ENCODE measurements at regions not wholly inside any gene's neighbourhood (a gene's known extent, or its start where the extent isn't known, plus 50 kb on each side); places are given as distances from the start of the nearest gene placed in this dataset.

DNA sequence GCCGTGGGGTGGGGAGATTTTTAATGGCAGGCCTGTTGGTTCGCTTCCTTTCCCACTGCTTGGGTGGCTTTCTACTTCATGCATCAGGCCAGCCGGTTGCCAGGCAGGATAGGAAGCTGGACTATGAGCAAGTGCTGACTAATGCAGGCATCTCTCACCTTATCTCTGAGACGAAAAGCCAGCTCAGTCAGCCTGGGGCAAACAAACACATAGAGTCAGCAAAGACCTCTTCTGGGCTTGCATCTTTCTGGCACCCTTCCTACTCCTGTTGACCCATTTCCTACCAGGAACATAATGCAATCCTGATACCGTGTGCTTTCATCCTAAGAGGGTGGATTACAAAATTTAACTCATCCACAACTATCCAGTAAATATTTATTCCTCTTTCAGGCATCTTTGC lies 416.6 kb upstream of the MEX3C start:
- DNase-seq: no peak

DNA sequence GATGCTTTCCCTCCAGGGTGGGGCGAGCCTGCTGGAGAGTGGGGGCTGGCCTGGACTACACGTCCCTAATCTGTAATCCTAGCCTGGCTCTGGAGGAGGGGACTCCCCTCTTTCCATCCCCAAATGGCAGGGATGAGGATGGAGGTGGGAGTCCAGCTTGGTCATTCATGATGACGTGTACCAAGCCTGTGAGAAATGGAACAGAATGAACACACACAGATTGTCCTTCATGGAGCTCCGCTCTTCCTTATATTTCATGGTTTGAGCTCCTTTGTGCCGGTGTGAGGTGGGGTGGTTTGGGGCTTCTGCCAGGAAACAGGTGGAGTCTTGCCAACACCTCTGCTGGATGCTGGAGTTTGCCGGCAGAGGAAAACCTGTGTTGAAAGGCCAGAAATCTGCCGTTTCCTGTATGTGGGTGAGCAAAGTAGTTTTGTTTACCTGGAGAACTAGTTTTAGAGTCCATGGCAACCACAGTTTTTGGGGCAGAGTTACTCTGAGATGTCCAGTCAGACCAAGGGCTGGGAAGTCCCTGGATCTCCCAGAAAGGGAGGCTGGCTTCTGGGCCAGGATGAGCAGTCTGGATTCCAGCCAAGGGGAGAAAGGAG lies 417.6 kb upstream of the MEX3C start:
- no peak for DNase-seq

DNA sequence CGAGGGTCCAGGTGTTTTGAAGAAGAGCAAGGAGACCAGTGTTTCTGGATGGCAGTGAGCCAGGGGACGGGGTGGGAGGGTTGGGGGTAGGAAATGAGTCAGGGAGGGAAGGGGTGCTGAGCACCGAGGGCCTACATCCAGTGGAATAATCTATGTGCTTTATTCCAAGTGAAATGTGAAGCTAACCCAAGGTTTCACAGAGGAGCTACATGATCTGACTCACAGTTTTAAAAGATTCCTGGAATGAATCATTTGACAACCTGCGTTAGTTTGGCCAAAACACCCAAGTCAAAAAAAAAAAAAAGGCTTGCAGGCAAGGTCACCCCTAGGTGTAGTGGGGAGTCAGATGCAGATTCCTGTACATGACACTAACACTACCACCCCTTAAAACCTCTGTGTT lies 419.7 kb upstream of the MEX3C start:
- no peak for DNase-seq

DNA sequence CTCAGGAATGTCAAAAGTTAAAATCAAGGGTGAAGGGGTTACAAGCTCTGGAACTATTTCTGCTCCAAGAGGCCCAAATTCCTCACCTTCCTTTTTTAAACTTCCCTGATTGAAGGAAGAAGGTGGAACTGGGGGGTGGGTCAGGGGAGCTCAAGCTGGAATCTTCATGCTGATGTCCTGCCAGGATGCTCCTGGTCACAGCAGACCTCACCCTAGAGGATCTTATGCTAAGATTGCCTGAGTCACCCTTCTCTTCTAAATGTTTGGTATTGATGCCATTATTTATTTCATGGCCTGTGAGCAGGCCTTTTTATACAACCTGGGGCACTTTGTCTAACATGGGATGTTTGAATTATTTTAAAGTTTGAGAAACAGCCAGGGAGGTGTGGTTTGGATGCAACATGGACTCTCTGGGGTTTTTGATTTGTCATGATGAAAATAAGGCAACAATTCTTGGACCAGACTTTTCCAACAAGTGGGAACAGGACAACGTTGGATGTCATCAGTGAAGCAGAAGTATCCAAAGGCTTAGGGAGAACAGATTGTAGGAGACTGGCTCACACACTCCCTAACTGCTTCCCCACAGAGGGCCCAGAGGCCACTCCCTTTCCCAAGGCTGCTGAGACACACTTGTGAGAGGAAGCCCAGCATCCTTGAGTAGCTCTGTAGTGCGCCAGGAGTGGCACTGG lies 420.2 kb upstream of the MEX3C start:
- no peak for DNase-seq

DNA sequence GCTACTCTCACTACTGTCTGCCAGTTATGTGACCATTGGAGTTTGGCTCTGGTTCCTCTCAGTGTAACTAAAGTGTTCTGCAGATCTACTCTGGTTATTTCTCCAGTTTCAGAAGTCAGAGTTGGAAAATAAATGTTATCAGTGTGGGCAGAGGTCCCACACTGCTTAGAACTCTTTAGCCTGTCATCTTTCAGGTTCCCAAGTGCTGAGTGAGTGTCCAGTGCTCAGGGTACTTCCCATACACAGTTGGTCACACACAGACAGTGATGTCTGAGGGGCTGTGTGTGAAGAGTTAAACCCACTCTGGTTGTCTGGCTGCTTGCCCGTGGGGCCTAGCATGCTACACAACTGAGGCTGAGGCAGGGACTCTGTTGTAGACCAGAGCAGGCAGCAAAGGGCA lies 421.8 kb upstream of the MEX3C start:
- DNase-seq: no peak

DNA sequence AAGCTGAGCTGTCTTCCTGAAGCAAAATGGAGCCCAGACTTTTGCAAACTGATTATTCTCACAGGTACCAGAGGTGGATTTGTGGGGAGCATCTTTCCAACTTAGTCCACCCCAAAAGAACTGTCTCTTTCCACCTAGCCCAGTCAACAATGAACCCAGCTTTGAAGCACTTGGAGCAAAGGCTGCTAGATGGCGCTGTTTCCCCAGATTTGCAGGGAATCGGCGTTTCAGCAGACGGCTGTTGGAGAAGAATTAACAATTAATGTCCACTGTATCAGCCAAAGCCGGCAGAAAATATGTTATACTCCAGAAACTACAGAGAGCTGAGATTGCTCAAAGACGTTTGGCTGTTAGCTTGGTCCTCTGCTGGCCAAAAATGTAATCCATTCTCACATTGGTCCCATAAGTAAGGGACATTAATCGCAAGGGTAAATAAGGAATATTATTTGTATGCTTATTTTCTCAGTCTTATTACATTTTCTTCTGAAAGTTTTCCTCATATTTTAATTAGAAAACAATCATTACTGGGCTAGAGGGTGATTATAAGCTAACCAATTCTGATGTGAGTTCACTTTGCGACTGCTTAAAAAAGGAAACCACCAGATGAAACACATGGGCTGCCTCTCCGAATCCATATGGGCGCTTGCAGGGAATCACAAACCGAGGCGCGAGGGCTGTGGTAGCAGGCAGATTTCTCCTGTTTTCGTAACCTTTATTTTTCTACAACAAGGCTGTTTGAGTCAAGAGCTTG lies 423.8 kb upstream of the MEX3C start:
- no peak for DNase-seq

DNA sequence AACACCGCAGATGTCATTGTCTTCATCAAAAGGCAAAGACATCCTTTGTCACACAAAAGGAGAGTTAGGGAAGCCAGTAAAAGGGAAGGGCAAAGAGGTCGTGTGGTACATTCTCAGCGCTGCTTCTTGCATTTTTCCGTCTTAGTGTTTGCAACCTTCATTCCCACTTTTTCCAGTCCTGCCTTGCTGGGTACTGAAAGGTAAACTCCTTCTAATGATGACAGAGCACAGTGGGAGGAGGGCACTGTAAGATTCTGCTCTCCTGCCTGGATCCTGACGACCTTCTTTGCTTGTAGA lies 424.3 kb upstream of the MEX3C start:
- DNase-seq: no peak

DNA sequence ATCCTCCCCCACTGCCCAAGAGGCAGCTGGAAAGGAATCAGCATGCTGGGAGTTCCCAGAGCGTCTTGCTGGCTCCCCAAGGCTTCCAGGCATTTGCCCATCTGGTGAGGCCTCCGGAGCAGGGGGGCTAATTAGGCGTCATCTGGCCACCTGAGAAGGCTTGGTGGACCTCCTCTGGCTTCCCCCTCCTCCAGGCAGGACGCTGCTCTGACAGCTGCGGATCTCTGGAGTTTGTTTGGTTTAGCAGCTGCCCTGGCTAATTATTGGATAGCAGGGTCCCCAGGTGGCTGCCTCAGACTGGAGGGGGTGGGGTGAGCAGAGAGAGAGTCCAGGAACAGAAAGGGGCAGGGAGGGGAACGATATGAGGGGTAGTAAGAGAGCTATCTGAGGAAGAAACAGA lies 425.2 kb upstream of the MEX3C start:
- DNase-seq: peak; percentile 4

DNA sequence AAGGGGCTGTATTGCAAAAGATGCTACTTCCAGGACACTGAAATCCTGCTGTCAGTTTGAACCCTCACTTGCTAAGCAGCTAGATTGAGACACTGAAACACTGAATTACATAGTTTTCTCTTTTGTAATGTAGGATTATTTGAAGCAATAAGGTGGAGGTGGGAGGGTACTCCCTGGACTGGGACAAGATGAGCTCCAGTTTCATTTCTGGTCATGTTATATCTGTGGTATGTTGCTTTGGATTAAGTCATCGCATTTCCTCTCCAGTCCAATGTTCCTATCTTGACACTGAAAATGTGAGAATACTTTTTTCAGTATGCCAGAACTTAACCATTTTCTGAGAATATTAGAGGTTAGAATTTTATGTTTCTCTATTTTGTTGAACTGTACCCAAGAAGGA lies 426.2 kb upstream of the MEX3C start:
- no peak for DNase-seq

DNA sequence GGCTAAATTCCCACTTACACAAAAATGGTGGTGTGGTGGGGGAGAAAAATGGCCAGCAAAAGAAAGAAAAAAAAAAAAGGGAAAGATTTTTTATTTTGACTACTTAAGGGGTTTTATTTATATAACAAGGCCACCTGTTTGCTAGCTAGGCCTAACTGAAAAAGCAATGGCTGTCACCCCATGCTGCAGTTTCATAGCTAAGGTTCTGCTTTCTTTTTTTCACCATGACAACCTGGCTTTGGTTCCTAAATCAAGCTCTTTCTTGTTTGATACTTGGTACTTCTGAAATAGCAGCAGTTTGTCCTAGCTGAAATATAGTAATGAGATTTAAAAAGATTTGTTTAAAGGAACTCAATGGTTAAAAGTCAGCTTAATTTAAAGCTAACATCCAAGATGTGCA lies 433.2 kb upstream of the MEX3C start:
- no peak for DNase-seq

DNA sequence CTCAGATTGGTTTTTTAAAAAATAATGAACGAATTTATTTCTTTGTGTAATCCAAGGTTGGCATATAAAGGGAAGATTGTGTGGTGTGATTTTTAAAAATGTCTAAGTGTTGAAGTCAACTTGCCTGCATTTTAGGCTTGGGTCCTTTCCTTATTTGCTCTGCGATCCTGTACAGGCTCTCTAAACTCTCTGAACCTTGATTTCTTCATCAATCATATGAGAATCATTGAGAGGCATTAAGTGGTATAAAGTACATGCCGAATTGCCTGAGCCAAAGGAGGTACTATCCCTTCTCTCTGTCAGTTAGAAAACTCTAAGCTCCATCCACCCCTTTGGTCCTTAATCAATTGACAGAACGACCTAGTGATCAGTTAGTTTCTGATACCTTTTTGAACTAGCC lies 440.4 kb upstream of the MEX3C start:
- no peak for DNase-seq

DNA sequence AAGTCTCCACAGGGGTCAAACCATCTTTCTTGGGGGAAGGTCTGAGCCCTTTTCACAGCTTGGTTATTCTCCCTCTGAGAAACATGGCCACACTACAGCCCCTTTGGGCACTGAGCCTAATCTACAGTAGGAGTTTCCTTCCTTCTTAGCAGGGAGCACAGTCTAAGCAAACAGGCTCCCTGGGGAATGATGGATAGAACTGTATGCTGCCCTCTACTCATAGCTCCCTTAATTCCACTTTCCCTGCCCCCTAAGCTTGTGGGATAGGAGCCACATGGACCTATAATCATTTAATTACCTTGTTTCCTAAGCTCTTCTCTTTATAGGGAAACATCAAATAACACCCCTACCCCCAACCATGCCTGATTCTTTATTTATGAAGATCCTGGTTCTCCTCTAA lies 442.1 kb upstream of the MEX3C start:
- DNase-seq: no peak

DNA sequence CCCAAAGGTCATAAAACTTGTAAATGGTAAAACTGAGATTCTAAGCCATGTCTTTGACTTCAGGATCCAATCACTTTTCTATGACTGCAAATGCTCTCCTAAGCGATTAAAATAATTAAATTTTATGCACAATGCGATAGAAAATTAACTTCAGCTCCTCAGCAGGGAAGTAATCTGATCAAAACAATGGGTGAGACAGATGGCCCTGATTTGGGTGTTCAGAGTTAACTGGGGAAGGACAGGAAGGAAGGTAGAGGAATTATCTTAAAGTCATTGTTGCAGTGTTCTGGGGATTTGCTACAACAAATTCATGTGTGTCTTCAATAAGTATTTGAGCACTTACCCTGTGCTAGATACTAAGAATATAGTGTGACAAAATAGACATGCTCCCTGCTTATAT lies 446.0 kb upstream of the MEX3C start:
- no peak for DNase-seq

DNA sequence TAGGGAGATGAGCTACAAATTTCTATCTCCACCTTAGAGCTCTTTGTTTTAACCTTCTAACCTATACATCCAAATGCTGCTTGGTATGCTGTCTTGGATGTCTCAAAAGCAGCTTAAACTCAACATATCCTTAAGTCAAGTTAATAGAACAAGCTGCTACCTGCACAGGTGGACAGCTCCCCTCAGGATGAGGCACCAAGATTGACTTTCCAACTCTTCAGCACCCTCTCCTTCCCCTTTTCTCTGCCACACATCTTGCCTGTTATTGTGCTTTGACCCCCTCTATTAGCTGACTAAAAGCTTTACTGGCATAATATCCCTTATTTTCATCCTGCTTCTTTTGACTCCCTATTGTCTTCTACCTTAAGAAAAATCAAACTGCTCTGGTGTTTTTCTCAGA lies 448.1 kb upstream of the MEX3C start:
- DNase-seq: no peak

DNA sequence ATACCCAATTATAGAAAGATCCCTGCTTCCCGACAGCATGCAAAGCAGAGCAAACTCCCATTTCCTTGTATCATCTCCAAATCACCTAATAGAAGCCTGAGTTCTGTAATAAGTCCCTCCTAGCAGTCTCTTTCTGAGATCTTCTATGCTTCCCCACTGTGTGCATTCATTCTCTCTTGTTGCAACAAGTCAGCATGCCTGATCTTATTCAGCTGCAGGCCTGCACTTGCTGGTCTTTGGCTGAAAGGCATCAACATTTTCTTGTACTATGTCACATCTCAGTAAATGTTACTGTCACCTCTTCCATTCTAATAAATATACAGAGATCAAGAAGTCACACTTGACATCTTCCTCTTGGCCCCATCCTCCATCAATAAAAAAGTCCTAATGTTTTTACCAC lies 449.9 kb upstream of the MEX3C start:
- no peak for DNase-seq

DNA sequence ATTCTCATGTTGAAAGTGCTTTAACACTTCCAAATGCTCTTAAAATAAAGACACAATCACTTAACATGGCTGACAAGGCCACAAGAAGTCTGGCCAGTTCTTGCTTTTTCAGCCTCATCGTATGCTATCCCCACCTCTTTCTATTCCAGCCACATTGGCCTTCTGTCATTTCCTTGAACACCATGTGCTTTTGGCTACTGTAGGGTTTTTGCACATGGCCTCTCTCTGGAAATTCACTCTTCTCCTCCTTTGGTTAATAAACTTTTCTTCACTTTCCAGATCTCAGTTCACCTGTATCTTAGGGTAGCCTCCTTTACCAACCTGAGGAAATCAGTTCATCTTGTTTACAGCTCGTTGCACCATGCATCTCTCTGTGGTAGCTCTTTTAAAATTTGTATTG lies 450.5 kb upstream of the MEX3C start:
- no peak for DNase-seq

DNA sequence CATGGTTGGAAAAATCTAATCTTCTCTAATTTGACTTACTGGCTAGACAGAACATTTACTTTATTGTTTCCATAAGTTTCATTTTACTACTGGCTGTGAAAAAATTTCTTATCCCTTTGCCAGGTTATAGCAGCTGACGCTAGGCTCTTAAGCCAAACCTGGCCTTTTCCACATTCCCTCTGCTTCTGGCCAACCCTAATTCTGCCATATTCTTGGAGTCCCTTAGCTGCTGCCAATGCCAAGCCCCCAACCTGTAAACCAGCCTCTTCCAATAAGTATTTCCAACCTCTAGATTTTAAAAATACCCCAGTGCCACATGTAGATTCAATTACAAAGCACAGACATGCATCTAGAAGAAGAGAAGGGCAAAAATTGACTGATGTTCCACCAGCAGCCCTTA lies 452.3 kb upstream of the MEX3C start:
- no peak for DNase-seq

DNA sequence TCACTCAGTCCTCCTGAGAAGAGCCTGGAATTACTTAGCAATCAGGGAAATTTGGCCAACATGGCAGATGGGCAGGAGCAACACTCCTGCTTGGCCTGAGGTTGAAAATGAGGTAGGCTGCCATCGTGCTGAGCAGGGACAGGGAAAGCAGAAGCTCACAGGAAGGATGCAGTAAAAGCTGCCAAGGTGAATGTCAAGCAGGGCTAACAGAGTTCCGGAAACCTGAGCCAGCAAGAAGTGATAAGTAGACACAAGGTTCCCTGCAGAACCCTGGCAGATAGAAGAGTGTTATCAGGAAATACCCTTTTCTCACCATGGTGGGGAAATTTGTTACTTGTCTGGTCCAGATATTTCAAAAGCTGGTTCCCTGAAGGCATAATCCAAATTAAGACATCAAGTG lies 454.3 kb upstream of the MEX3C start:
- DNase-seq: no peak

DNA sequence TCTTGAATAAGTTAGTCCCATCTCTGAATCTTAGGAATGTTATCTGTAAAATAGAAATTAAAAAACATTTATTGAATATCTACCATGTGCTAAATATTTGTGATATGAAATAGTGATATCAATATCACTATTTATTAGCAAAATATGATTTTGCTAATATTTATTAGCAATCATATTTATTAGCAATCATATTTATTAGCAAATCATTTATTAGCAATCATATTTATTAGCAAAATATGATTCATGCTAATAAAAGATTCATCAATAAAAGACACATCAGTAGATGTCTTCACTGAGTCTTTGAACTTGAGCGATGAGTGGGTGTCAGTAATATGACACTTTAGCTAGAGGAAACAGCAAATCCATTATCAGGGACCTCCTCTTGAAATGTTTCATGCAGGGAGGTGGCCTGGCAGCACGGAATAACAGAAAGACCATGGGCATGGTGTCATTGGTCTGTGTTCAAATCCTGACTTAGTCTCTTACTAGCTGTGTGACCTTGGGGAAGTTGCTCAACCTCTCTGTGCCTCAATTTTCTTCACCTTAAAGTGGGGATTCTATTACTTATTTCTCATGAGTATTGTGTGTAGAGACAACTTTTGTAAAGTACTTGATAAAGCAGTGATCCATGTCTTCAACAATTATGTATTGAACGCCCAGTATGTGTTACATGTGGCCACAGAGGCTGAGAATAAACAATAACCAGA lies 456.2 kb upstream of the MEX3C start:
- DNase-seq: no peak

DNA sequence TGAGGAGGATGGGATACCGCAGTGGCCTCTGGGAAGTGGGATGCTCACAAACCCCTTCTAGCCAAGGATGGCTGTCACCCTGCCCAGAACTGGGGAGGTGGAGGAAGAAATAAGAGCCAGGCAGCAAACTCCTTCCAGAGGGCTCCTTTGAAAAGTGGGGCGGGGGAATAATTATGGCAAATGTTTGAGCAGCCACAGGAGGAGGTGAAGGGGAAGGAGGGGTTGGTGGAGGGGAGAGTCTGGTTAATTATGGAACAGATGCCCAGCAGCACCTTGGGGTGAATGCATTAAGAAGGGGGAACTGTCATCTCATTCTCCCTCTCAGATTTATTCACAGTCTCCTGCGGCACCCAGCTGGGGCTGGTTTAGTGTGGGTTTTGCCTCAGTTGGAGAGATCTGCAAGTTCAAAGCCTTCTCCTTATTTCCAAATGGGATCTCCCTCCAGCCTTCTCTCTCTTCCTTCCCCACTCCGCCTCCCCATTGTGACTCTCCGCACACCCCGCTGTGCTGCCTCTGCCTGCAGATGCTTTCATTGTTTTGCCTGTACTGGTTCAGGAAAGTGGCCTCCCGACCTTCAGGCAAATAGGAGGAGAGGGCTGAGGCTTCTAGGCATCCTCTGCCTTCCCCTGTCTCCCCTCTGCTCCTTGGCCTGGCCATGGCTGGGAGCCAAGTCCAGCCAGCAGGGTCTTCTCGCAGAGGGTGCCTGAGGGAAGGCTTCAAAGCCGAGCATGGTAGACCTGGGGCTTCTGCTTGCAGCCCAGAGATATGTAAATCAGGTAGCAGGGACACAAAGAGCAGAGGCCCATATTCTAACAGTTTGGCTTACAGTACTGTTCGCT lies 457.2 kb upstream of the MEX3C start:
- no peak for DNase-seq

DNA sequence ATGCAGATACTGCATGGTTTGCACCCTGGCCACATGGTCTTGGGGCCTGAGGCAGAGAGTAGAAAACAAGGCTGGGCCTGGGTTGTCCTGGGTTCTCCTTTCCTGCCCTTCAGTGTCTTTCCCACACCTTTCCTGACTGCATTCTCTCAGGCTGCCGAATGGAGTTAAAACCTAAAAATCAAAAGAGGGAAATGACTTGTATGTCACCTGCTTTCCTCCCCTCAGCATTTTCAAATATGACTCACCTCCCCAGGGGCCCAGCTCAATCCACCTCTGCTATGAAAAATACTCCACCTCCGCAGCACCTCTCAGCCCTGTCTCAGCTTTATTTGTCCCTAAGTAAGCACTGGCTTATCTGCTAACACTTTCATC lies 457.8 kb upstream of the MEX3C start:
- peak; percentile 27 for DNase-seq

DNA sequence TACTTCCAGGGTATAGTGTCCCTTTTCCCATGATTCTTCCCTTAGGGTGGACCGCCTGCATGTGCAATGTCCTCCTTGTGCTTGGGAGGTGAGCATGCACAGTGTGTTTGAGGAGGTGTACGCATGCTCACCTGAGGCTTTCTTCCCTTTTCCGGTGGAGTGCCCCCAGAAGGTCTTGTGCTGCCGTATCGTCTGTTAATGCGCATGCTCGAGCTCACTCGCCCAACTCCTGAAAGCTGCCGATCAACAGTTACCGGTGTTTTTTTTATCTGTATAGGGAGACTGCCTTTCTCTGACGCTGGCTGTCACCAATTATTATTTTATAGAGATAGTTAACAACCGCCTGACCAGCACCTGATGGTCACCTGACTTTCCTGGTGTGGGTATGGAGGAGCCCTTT lies 458.8 kb upstream of the MEX3C start:
- DNase-seq: no peak

DNA sequence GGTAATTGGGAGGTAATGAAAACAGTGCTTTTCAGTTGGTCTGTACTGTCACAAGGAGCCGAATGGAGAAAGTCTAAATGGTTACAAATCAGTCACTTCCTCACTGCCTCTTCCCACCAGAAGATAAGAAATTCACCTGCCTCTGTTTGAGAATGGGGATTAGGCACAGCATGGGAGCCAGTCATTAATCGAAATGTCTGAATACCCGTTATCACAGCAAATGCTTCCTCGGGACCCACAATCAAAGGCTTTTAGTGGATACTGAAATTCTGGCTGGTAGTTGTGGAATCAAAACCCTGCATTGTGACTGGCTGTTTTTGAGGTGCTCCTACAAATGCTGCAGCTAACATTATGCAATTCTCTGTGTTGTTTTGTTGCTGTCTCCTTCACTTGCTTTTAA lies 461.0 kb upstream of the MEX3C start:
- no peak for DNase-seq

Data from NCI-H1436 treated with DMSO at 0.1 percent for 48 hours (cell line).